CD4-positive, alpha-beta T cell (primary cell): ENCODE measurements at regions not wholly inside any gene's neighbourhood (a gene's known extent, or its start where the extent isn't known, plus 50 kb on each side); places are given as distances from the start of the nearest gene placed in this dataset.

Experiments used
- ATAC-seq: fragments of 200-7000 bp; cut with Tn5 transposase; one replicate; pipeline ENCODE4 v1.10.0; 2022; ENCODE audit warnings: mild to moderate bottlenecking; ENCODE audit not compliant: poor library complexity
- CTCF ChIA-PET: fragments of 350-600 bp; sonication (Branson Sonifier 250); formaldehyde crosslinking; loops from one replicate; lab custom pipeline; 2021; ENCODE audit warnings: antibody characterized with exemption, inconsistent platforms; lab: Charles Lee
- POLR2A ChIA-PET: fragments of 350-600 bp; sonication (Branson Sonifier 250); formaldehyde crosslinking; loops from one replicate; lab custom pipeline; 2021; ENCODE audit warnings: antibody characterized with exemption, inconsistent platforms; lab: Charles Lee
- DNase-seq, 14 experiments: peaks; one replicate each; pipeline ENCODE4 v3.0.0-alpha.2; 2013 to 2020; ENCODE audit warnings: mixed read lengths in 2 of 14
- H3K27ac ChIP-seq, 2 donors: one replicate each; pipeline versions ENCODE4 v1.5.1 to v1.7.0; 2013; ENCODE audit warnings: low read length in 2 of 2, low read depth in 1 of 2, mild to moderate bottlenecking in 1 of 2
- H3K27me3 ChIP-seq, 2 experiments: 1 replicate in 1 of 2; 2 replicates in 1 of 2; pipeline versions ENCODE4 v1.6.1 to v1.7.0; 2013; ENCODE audit warnings: low read length in 2 of 2, control low read depth in 1 of 2, mild to moderate bottlenecking in 1 of 2, moderate library complexity in 1 of 2; ENCODE audit not compliant: insufficient read depth in 2 of 2, control insufficient read depth in 1 of 2
- H3K36me3 ChIP-seq: one replicate; pipeline ENCODE4 v1.6.1; 2013; ENCODE audit warnings: low read length, control low read depth; ENCODE audit not compliant: insufficient read depth
- H3K4me1 ChIP-seq: one replicate; pipeline ENCODE4 v1.6.1; 2013; ENCODE audit warnings: low read length, control low read depth; ENCODE audit not compliant: insufficient read depth
- H3K4me3 ChIP-seq: one replicate; pipeline ENCODE4 v1.5.1; 2013; ENCODE audit warnings: mild to moderate bottlenecking, low read length, moderate library complexity
- H3K9me3 ChIP-seq, 2 experiments: 1 replicate in 1 of 2; 2 replicates in 1 of 2; pipeline versions ENCODE4 v1.6.1 to v1.7.0; 2013; ENCODE audit warnings: low read length in 2 of 2, mild to moderate bottlenecking in 2 of 2, control low read depth in 1 of 2, moderate library complexity in 1 of 2; ENCODE audit not compliant: control insufficient read depth in 1 of 2, insufficient read depth in 1 of 2
- H3K27ac Mint-ChIP-seq: one replicate; pipeline ENCODE4 v1.8.0; 2020; ENCODE audit warnings: mixed read lengths
- H3K27me3 Mint-ChIP-seq: one replicate; pipeline ENCODE4 v1.8.0; 2021; ENCODE audit warnings: mixed read lengths
- H3K36me3 Mint-ChIP-seq: one replicate; pipeline ENCODE4 v1.8.0; 2021; ENCODE audit warnings: low read depth, mixed read lengths
- H3K4me1 Mint-ChIP-seq: one replicate; pipeline ENCODE4 v1.8.0; 2021; ENCODE audit warnings: low read depth, mixed read lengths
- H3K4me3 Mint-ChIP-seq: one replicate; pipeline ENCODE4 v1.8.0; 2020; ENCODE audit warnings: mild to moderate bottlenecking, mixed read lengths
- H3K9me3 Mint-ChIP-seq: one replicate; pipeline ENCODE4 v1.8.0; 2020; ENCODE audit warnings: mixed read lengths
- intact Hi-C, 2 experiments: fragments of 100-400 bp; cut with DNase I in 1 of 2; cut with micrococcal nuclease in 1 of 2; formaldehyde crosslinking; loops; one replicate each; pipeline versions ENCODE4 v1.15.1 to v1.9.0; 2023 to 2025; cut with DNase I, micrococcal nuclease
- TF ChIP-seq, protein P1 (sequence below): fragments of 200-600 bp; IDR thresholded peaks from one replicate; pipeline ENCODE4 v1.8.0; 2022; ENCODE audit warnings: antibody characterized with exemption, mild to moderate bottlenecking

DNA sequence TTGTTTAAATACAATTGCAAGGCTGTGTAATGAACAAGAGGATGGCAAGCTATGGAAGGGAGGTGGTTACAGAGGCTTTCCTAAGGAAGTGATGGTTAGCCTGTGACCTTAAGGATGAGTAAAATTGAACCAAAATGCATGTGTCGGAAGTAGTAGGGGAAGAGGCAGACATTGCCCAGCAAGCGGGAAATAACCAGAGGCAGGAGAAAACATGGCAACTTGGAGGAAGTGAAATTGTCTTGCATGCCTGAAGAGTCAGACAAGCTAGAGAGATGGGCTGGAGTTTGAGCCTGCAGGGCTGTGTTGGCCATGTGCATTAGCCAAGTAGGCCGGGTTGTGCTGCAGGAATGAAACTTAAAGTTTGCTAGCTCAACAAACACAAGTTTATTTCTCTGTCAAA, 96.2 kb downstream of the BTG1 start:
- H3K4me1 Mint-ChIP-seq = peaks cover 65% of the 10 kb centered on the region
- ATAC-seq = no peak
- peaks cover 23% of the 10 kb centered on the region for H3K4me1 ChIP-seq
- H3K27ac ChIP-seq = no peak overlapping the region
- H3K4me3 ChIP-seq = no peak overlapping the region
- H3K9me3 Mint-ChIP-seq = peaks cover 4% of the 10 kb centered on the region
- CTCF ChIA-PET = interaction anchor here (0.8 kb wide), 1 partner anchor 171 kb away, joined by 3 read pairs; no protein-coding TSS in a partner anchor
- intact Hi-C loops = no loop called here
- no peaks in the 10 kb centered on the region for H3K27me3 ChIP-seq
- TF ChIP-seq, protein P1, sequence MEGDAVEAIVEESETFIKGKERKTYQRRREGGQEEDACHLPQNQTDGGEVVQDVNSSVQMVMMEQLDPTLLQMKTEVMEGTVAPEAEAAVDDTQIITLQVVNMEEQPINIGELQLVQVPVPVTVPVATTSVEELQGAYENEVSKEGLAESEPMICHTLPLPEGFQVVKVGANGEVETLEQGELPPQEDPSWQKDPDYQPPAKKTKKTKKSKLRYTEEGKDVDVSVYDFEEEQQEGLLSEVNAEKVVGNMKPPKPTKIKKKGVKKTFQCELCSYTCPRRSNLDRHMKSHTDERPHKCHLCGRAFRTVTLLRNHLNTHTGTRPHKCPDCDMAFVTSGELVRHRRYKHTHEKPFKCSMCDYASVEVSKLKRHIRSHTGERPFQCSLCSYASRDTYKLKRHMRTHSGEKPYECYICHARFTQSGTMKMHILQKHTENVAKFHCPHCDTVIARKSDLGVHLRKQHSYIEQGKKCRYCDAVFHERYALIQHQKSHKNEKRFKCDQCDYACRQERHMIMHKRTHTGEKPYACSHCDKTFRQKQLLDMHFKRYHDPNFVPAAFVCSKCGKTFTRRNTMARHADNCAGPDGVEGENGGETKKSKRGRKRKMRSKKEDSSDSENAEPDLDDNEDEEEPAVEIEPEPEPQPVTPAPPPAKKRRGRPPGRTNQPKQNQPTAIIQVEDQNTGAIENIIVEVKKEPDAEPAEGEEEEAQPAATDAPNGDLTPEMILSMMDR = no peak
- H3K36me3 ChIP-seq = no peaks in the 10 kb centered on the region
- H3K4me3 Mint-ChIP-seq = no peak overlapping the region
- H3K36me3 Mint-ChIP-seq = peaks cover 19% of the 10 kb centered on the region
- DNase-seq = no peak
- peak overlapping the region; percentile 84 for H3K27ac Mint-ChIP-seq
- H3K27me3 Mint-ChIP-seq = no peaks in the 10 kb centered on the region
- no peaks in the 10 kb centered on the region for H3K9me3 ChIP-seq
- POLR2A ChIA-PET = interaction anchor here (0.7 to 2.6 kb wide), 6 partner anchors 14 to 96 kb away, joined by 3 to 11 read pairs (median 4); partner anchors contain the start of gene BTG1

- Histone ChIP-seq H3K27me3 (no peaks in the 10 kb centered on the region), H3K9me3 (no peaks in the 10 kb centered on the region), H3K27ac (peak overlapping the region in 1 of 2 donors; percentile 42), H3K4me1 (peaks cover 23% of the 10 kb centered on the region), H3K4me3 (no peak overlapping the region), H3K36me3 (no peaks in the 10 kb centered on the region)
- ChIA-PET POLR2A (interaction anchor here (1.1 to 2.3 kb wide), 8 partner anchors 10 to 98 kb away, joined by 3 to 7 read pairs (median 5); partner anchors contain the start of gene BTG1), CTCF (interaction anchor here (0.9 to 1.1 kb wide), 2 partner anchors 15 to 236 kb away, joined by 3 to 4 read pairs; no protein-coding TSS in a partner anchor)
- intact Hi-C loops = no loop called here
- peak; percentile 90 for ATAC-seq
- peak in 3 of 14 experiments; percentile 16 to 54 (median 20) for DNase-seq
- Mint-ChIP-seq H3K36me3 (peaks cover 19% of the 10 kb centered on the region), H3K4me3 (peak overlapping the region; percentile 74), H3K27me3 (no peaks in the 10 kb centered on the region), H3K27ac (peak overlapping the region; percentile 84), H3K9me3 (peaks cover 2% of the 10 kb centered on the region), H3K4me1 (peaks cover 75% of the 10 kb centered on the region)
- TF ChIP-seq, protein P1 = no peak
These were observed 98.2 kb downstream of the BTG1 start for GRCh38 chr12:92047393-92047826.

DNA sequence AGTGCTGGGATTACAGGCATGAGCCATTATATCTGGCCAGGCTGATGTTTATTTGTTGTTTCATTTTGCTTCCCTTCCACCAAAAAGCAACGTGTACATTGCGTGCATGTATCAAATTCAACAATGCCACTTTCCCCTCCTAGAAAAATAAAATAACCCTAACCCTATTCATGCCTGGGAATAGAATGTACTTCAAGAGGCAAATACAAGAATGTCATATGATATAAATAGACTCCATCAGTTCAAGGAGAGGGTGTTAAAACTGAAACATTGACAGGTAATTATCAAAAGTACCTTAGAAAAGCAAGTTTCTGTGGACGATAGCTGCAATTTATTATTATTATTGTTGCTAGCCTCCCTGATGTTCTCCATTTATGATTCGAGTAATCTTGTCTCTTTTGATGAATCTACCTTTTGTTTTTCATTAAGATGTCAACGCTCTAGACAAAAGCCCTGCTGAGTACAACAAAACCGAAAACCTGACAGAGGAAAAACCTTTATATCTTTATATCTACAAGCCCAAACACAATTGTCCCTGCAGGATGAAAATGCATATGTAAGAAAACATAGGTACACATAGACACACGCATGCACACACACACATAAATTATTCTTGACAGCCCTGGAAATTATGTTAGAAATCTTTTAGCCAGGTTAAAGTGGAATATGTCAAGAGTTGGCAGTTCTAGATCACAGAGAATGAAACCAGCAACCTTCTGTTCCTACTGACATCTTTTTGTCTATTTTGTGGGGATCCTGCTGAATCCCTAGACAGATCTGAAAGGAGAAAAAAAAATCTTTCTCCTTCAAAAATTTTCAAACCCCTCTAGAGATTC, 98.9 kb downstream of the BTG1 start:
- peak overlapping the region; percentile 39 for H3K4me3 ChIP-seq
- H3K27me3 ChIP-seq = no peaks in the 10 kb centered on the region
- ChIA-PET CTCF (no interaction called here), POLR2A (interaction anchor here (1.1 to 2.3 kb wide), 8 partner anchors 11 to 99 kb away, joined by 3 to 7 read pairs (median 5); partner anchors contain the start of gene BTG1)
- H3K4me1 ChIP-seq = peaks cover 28% of the 10 kb centered on the region
- ATAC-seq (peak; percentile 27), DNase-seq (no peak)
- H3K4me1 Mint-ChIP-seq = peaks cover 75% of the 10 kb centered on the region
- H3K27ac Mint-ChIP-seq = peak overlapping the region; percentile 84
- intact Hi-C loops = no loop called here
- peaks cover 3% of the 10 kb centered on the region for H3K9me3 Mint-ChIP-seq
- H3K27ac ChIP-seq = peak overlapping the region; percentile 42 to 47
- H3K27me3 Mint-ChIP-seq = no peaks in the 10 kb centered on the region
- TF ChIP-seq, protein P1 = no peak
- H3K36me3 Mint-ChIP-seq = peaks cover 22% of the 10 kb centered on the region
- no peaks in the 10 kb centered on the region for H3K9me3 ChIP-seq
- H3K4me3 Mint-ChIP-seq = peak overlapping the region; percentile 74
- H3K36me3 ChIP-seq = no peaks in the 10 kb centered on the region
